Astrocyte (in vitro differentiated cells and primary cell): ENCODE measurements at regions not wholly inside any gene's neighbourhood (a gene's known extent, or its start where the extent isn't known, plus 50 kb on each side); places are given as distances from the start of the nearest gene placed in this dataset.

ENCODE experiments used
- DNase-seq: peaks from one replicate; pipeline ENCODE4 v3.0.0-alpha.2; 2010; ENCODE audit warnings: low read depth
- FAIRE-seq: peaks from 2 replicates; lab custom pipeline; 2011; peaks lifted over from hg19 to GRCh38; lab: Jason Lieb, UNC
- H2AFZ ChIP-seq: 2 replicates; pipeline ENCODE4 v1.6.0; 2012; ENCODE audit warnings: low read depth, low read length, inconsistent platforms
- H3K27ac ChIP-seq: 2 replicates; pipeline ENCODE4 v1.5.1; 2011; ENCODE audit warnings: low read depth, low read length, inconsistent platforms
- H3K27me3 ChIP-seq: 2 replicates; pipeline ENCODE4 v1.6.0; 2011; ENCODE audit warnings: low read length, inconsistent platforms; ENCODE audit not compliant: insufficient read depth
- H3K36me3 ChIP-seq: 2 replicates; pipeline ENCODE4 v1.5.1; 2011; ENCODE audit warnings: low read length, inconsistent platforms; ENCODE audit not compliant: insufficient read depth
- H3K4me1 ChIP-seq: 2 replicates; pipeline ENCODE4 v1.5.1; 2011; ENCODE audit warnings: low read length, inconsistent platforms; ENCODE audit not compliant: insufficient read depth
- H3K4me2 ChIP-seq: 2 replicates; pipeline ENCODE4 v1.6.0; 2012; ENCODE audit warnings: low read length, inconsistent platforms
- H3K4me3 ChIP-seq: 2 replicates; pipeline ENCODE4 v1.5.1; 2011; ENCODE audit warnings: low read depth, mild to moderate bottlenecking, low read length, inconsistent platforms; ENCODE audit not compliant: insufficient read depth
- H3K79me2 ChIP-seq: 2 replicates; pipeline ENCODE4 v1.6.0; 2012; ENCODE audit warnings: mild to moderate bottlenecking, low read length, inconsistent platforms; ENCODE audit not compliant: insufficient read depth
- H3K9ac ChIP-seq: 2 replicates; pipeline ENCODE4 v1.6.0; 2012; ENCODE audit warnings: mild to moderate bottlenecking, low read length, inconsistent platforms
- H3K9me3 ChIP-seq: 2 replicates; pipeline ENCODE4 v1.5.1; 2012; ENCODE audit warnings: low read depth, mild to moderate bottlenecking, low read length, inconsistent platforms; ENCODE audit not compliant: insufficient read depth
- H4K20me1 ChIP-seq: 2 replicates; pipeline ENCODE4 v1.6.0; 2012; ENCODE audit warnings: low read length, inconsistent platforms; ENCODE audit not compliant: insufficient read depth
- H3K27ac Mint-ChIP-seq: one replicate; pipeline ENCODE4 v1.8.0; 2021; ENCODE audit warnings: mild to moderate bottlenecking, mixed read lengths; ENCODE audit not compliant: unreplicated experiment
- H3K27me3 Mint-ChIP-seq: one replicate; pipeline ENCODE4 v1.8.0; 2021; ENCODE audit warnings: low read depth, mixed read lengths; ENCODE audit not compliant: unreplicated experiment
- H3K36me3 Mint-ChIP-seq: one replicate; pipeline ENCODE4 v1.8.0; 2021; ENCODE audit warnings: low read depth, mixed read lengths; ENCODE audit not compliant: unreplicated experiment
- H3K4me1 Mint-ChIP-seq: one replicate; pipeline ENCODE4 v1.8.0; 2021; ENCODE audit warnings: low read depth, mixed read lengths; ENCODE audit not compliant: unreplicated experiment
- H3K4me3 Mint-ChIP-seq: one replicate; pipeline ENCODE4 v1.8.0; 2021; ENCODE audit warnings: mild to moderate bottlenecking, moderate library complexity, mixed read lengths; ENCODE audit not compliant: unreplicated experiment
- H3K9me3 Mint-ChIP-seq: one replicate; pipeline ENCODE4 v1.8.0; 2021; ENCODE audit warnings: mild to moderate bottlenecking, mixed read lengths; ENCODE audit not compliant: unreplicated experiment
- EZH2 ChIP-seq: IDR thresholded peaks from 2 replicates; pipeline ENCODE4 v1.6.1; 2012; ENCODE audit warnings: mild to moderate bottlenecking, low read length, inconsistent platforms; ENCODE audit not compliant: insufficient read depth
- TF ChIP-seq, protein P1 (sequence below): IDR thresholded peaks from 2 replicates; pipeline ENCODE4 v1.5.1; 2011; ENCODE audit warnings: low read depth, mild to moderate bottlenecking, inconsistent platforms, low read length, moderate library complexity; ENCODE audit not compliant: insufficient read depth

DNA sequence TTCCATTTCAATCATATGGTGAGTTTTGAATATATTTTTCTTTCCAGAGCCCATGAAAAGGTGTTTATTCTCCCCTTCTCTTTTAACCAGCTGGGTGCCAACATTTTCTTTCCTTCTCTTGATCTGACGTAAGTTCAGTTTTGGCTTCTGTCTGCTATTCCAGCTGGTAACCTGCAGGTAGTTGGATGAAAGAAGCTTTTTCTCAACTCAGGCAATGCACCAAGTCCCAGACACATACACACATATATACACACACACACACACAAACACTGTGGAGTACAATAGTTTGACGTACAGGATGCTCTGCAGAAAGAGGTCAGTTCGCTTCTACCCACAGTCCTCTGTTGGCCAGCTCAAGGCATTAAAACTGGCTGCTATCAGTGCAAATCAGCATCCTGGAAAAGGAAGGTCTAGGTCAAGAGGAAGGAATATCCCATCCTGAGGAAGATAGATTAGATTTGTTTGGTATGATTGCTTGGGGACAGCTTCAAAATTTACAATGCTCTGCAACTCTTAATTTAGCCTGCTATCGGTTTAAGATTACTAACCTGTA lies 214.3 kb upstream of the SEMA6A start:
- Histone ChIP-seq H4K20me1 (no peaks in the 10 kb centered on the region), H3K4me1 (no peaks in the 10 kb centered on the region), H2AFZ (no peak overlapping the region), H3K4me2 (no peak overlapping the region), H3K36me3 (no peaks in the 10 kb centered on the region), H3K9me3 (no peaks in the 10 kb centered on the region), H3K9ac (no peak overlapping the region), H3K27ac (no peak overlapping the region), H3K4me3 (no peak overlapping the region), H3K27me3 (no peaks in the 10 kb centered on the region), H3K79me2 (no peaks in the 10 kb centered on the region)
- no peaks in the 10 kb centered on the region for H3K27me3 Mint-ChIP-seq
- TF ChIP-seq EZH2: no peak
- TF ChIP-seq, protein P1, sequence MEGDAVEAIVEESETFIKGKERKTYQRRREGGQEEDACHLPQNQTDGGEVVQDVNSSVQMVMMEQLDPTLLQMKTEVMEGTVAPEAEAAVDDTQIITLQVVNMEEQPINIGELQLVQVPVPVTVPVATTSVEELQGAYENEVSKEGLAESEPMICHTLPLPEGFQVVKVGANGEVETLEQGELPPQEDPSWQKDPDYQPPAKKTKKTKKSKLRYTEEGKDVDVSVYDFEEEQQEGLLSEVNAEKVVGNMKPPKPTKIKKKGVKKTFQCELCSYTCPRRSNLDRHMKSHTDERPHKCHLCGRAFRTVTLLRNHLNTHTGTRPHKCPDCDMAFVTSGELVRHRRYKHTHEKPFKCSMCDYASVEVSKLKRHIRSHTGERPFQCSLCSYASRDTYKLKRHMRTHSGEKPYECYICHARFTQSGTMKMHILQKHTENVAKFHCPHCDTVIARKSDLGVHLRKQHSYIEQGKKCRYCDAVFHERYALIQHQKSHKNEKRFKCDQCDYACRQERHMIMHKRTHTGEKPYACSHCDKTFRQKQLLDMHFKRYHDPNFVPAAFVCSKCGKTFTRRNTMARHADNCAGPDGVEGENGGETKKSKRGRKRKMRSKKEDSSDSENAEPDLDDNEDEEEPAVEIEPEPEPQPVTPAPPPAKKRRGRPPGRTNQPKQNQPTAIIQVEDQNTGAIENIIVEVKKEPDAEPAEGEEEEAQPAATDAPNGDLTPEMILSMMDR: no peak
- H3K4me3 Mint-ChIP-seq: no peak overlapping the region
- no peaks in the 10 kb centered on the region for H3K36me3 Mint-ChIP-seq
- H3K9me3 Mint-ChIP-seq: peaks cover 4% of the 10 kb centered on the region
- no peaks in the 10 kb centered on the region for H3K4me1 Mint-ChIP-seq
- no peak for DNase-seq
- FAIRE-seq: no peak
- no peak overlapping the region for H3K27ac Mint-ChIP-seq

DNA sequence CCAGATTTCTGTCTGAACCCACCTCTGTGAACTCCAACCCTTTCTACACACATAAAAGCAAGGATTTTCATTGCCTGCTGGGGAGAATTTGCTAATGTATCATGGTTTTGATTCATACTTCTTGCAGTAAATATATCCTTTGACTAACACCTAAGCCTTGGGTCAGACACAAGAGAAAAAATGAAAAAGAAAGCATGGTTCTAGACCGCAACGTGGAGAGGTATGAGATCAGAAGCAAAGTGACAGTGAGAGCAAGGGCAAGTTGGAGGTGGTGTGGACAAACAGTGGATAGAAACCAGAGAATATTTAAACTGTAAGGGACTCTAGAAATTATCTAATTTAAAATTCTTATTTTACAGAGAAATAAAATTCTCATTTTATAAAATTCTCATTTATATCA lies 212.9 kb upstream of the SEMA6A start:
- no peaks in the 10 kb centered on the region for H3K79me2 ChIP-seq
- H3K36me3 Mint-ChIP-seq: no peaks in the 10 kb centered on the region
- no peak overlapping the region for H3K4me2 ChIP-seq
- H3K9me3 ChIP-seq: no peaks in the 10 kb centered on the region
- no peaks in the 10 kb centered on the region for H3K27me3 ChIP-seq
- H3K27ac Mint-ChIP-seq: no peak overlapping the region
- no peak overlapping the region for H3K4me3 ChIP-seq
- no peaks in the 10 kb centered on the region for H3K36me3 ChIP-seq
- no peak overlapping the region for H2AFZ ChIP-seq
- H3K4me3 Mint-ChIP-seq: no peak overlapping the region
- no peaks in the 10 kb centered on the region for H3K4me1 ChIP-seq
- no peaks in the 10 kb centered on the region for H4K20me1 ChIP-seq
- peaks cover 4% of the 10 kb centered on the region for H3K9me3 Mint-ChIP-seq
- FAIRE-seq (no peak), DNase-seq (no peak)
- TF ChIP-seq EZH2: no peak
- TF ChIP-seq, protein P1: no peak
- no peaks in the 10 kb centered on the region for H3K4me1 Mint-ChIP-seq
- H3K9ac ChIP-seq: no peak overlapping the region
- no peaks in the 10 kb centered on the region for H3K27me3 Mint-ChIP-seq
- H3K27ac ChIP-seq: no peak overlapping the region

DNA sequence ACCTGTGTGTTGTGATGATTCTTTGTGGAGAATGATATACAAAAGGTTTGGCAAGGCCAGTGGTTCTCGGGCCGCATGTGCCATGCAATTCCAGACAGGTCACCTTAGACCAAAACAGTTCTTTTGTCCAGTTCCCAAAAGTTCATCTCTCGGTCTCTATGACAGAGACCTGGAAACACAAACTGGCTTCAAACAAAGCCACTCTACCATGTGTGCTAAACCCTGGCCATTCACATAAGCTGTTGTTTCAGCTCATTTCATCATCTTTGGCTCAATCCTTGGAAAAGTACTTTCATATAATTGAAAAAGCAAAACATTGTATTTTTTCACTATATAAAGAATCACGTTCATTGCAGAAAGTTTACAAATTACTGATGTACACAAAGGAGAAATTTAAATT lies 210.5 kb upstream of the SEMA6A start:
- no peaks in the 10 kb centered on the region for H3K36me3 ChIP-seq
- no peak overlapping the region for H3K4me2 ChIP-seq
- no peaks in the 10 kb centered on the region for H3K9me3 ChIP-seq
- Mint-ChIP-seq H3K9me3 (peaks cover 4% of the 10 kb centered on the region), H3K27ac (no peak overlapping the region), H3K27me3 (no peaks in the 10 kb centered on the region), H3K4me1 (no peaks in the 10 kb centered on the region), H3K36me3 (no peaks in the 10 kb centered on the region), H3K4me3 (no peak overlapping the region)
- no peaks in the 10 kb centered on the region for H3K79me2 ChIP-seq
- H3K27ac ChIP-seq: no peak overlapping the region
- DNase-seq (no peak), FAIRE-seq (no peak)
- no peak overlapping the region for H3K4me3 ChIP-seq
- H3K27me3 ChIP-seq: no peaks in the 10 kb centered on the region
- no peaks in the 10 kb centered on the region for H4K20me1 ChIP-seq
- H2AFZ ChIP-seq: no peak overlapping the region
- TF ChIP-seq EZH2: no peak
- no peak overlapping the region for H3K9ac ChIP-seq
- no peaks in the 10 kb centered on the region for H3K4me1 ChIP-seq
